SK-N-SH (cell line): ENCODE measurements at regions not wholly inside any gene's neighbourhood (a gene's known extent, or its start where the extent isn't known, plus 50 kb on each side); places are given as distances from the start of the nearest gene placed in this dataset.

Experiments used
- CTCF ChIA-PET: fragments of 300-600, 350-600 bp; formaldehyde crosslinking; extraction: SDS; loops from one replicate; lab custom pipeline; 2021; lab: Yijun Ruan, JAX
- POLR2A ChIA-PET: fragments of 350-600 bp; sonication (Branson Sonifier 250); formaldehyde crosslinking; extraction: SDS; loops from one replicate; lab custom pipeline; 2020; ENCODE audit warnings: antibody characterized with exemption, inconsistent platforms; lab: Yijun Ruan, JAX
- DNase-seq: peaks from one replicate; pipeline ENCODE4 v3.0.0; 2012
- H2AFZ ChIP-seq: fragments of 200-600 bp; sonication (generic); 2 replicates; pipeline ENCODE4 v1.8.1; 2016; ENCODE audit warnings: antibody characterized with exemption, mild to moderate bottlenecking, low read depth
- H3F3A ChIP-seq: fragments of 200-600 bp; sonication (generic); replicated peaks from 2 replicates; pipeline ENCODE3; 2016; ENCODE audit warnings: antibody characterized with exemption, mild to moderate bottlenecking; ENCODE audit not compliant: insufficient read depth
- H3K27ac ChIP-seq, 2 experiments: fragments of 200-500 bp in 1 of 2; fragments of 200-600 bp in 1 of 2; sonication (Bioruptor generic) in 1 of 2; sonication (generic), shearing (Covaris generic) in 1 of 2; 2 replicates each; pipeline versions ENCODE4 v1.5.1 to v1.6.1; 2014 to 2016; ENCODE audit warnings: low read depth in 2 of 2, inconsistent platforms in 1 of 2, low read length in 1 of 2, mild to moderate bottlenecking in 1 of 2, mixed read lengths in 1 of 2
- H3K27me3 ChIP-seq: fragments of 200-600 bp; sonication (generic), shearing (Covaris generic); 2 replicates; pipeline ENCODE4 v1.6.1; 2016; ENCODE audit warnings: mixed run types; ENCODE audit not compliant: insufficient read depth
- H3K36me3 ChIP-seq, 2 experiments: fragments of 200-500 bp in 1 of 2; fragments of 200-600 bp in 1 of 2; sonication (Bioruptor generic) in 1 of 2; sonication (generic) in 1 of 2; replicated peaks in 1 of 2; 2 replicates each; pipeline versions ENCODE3 to v1.5.1; 2014 to 2016; ENCODE audit warnings: low read length in 1 of 2, mild to moderate bottlenecking in 1 of 2; ENCODE audit not compliant: insufficient read depth in 2 of 2, control insufficient read depth in 1 of 2
- H3K4me1 ChIP-seq, 2 experiments: fragments of 200-500 bp in 1 of 2; fragments of 200-600 bp in 1 of 2; sonication (Bioruptor generic) in 1 of 2; sonication (generic), shearing (Covaris generic) in 1 of 2; 2 replicates each; pipeline versions ENCODE4 v1.5.1 to v1.6.1; 2014 to 2016; ENCODE audit warnings: low read depth in 1 of 2, low read length in 1 of 2, mixed run types in 1 of 2; ENCODE audit not compliant: insufficient read depth in 2 of 2, control insufficient read depth in 1 of 2
- H3K4me2 ChIP-seq: fragments of 200-600 bp; sonication (generic), shearing (Covaris generic); 2 replicates; pipeline ENCODE4 v1.6.1; 2017; ENCODE audit warnings: mixed run types
- H3K4me3 ChIP-seq, 2 experiments: fragments of 200-500 bp in 1 of 2; fragments of 200-600 bp in 1 of 2; sonication (Bioruptor generic) in 1 of 2; sonication (generic), shearing (Covaris generic) in 1 of 2; 2 replicates each; pipeline versions ENCODE4 v1.5.1 to v1.8.1; 2014 to 2016; ENCODE audit warnings: low read depth in 2 of 2, inconsistent platforms in 1 of 2, low read length in 1 of 2, mild to moderate bottlenecking in 1 of 2, mixed read lengths in 1 of 2, moderate library complexity in 1 of 2
- H3K79me2 ChIP-seq: fragments of 200-600 bp; sonication (generic); 2 replicates; pipeline ENCODE4 v1.8.1; 2017; ENCODE audit warnings: mild to moderate bottlenecking; ENCODE audit not compliant: insufficient read depth
- H3K9ac ChIP-seq: fragments of 200-600 bp; sonication (generic); 2 replicates; pipeline ENCODE4 v1.6.1; 2017; ENCODE audit warnings: mixed run types
- H3K9me2 ChIP-seq: fragments of 200-600 bp; sonication (generic); 2 replicates; pipeline ENCODE4 v1.6.1; 2017; ENCODE audit warnings: mixed run types
- H3K9me3 ChIP-seq: fragments of 200-600 bp; sonication (generic); 2 replicates; pipeline ENCODE4 v1.6.1; 2017; ENCODE audit warnings: mixed run types, mild to moderate bottlenecking, moderate library complexity
- H4K20me1 ChIP-seq: fragments of 200-600 bp; sonication (generic); 2 replicates; pipeline ENCODE4 v1.6.1; 2017; ENCODE audit warnings: mild to moderate bottlenecking, mixed run types; ENCODE audit not compliant: insufficient read depth
- CHD2 ChIP-seq: fragments of 150-350 bp; IDR thresholded peaks from 2 replicates; pipeline ENCODE4 v1.6.1; 2018; ENCODE audit warnings: low read length; ENCODE audit not compliant: partially characterized antibody
- EP300 ChIP-seq, 2 experiments: IDR thresholded peaks; 2 replicates each; pipeline versions ENCODE4 v1.4.0 to v1.6.1; 2012; ENCODE audit warnings: borderline replicate concordance in 1 of 2, low read depth in 1 of 2, low read length in 1 of 2
- EZH2phosphoT487 ChIP-seq: fragments of 200-600 bp; sonication (generic); IDR thresholded peaks from 2 replicates; pipeline ENCODE4 v1.6.1; 2017; ENCODE audit warnings: low read depth, mixed run types, mild to moderate bottlenecking, antibody characterized with exemption, moderate library complexity, borderline replicate concordance
- FOSL2 ChIP-seq: IDR thresholded peaks from 2 replicates; pipeline ENCODE4 v1.4.0; 2012; ENCODE audit warnings: low read depth, mild to moderate bottlenecking, moderate library complexity, borderline replicate concordance
- FOXM1 ChIP-seq: IDR thresholded peaks from 2 replicates; pipeline ENCODE4 v1.4.0; 2012; ENCODE audit warnings: low read depth, mild to moderate bottlenecking
- GATA2 ChIP-seq: sonication (generic); formaldehyde crosslinking; IDR thresholded peaks from 2 replicates; pipeline ENCODE4 v1.5.0; 2020; ENCODE audit warnings: mild to moderate bottlenecking, missing genetic modification reagents
- JUND ChIP-seq: IDR thresholded peaks from 2 replicates; pipeline ENCODE4 v1.4.0; 2012
- MAX ChIP-seq: IDR thresholded peaks from 2 replicates; pipeline ENCODE4 v1.4.0; 2012; ENCODE audit warnings: low read depth
- NFIC ChIP-seq: IDR thresholded peaks from 2 replicates; pipeline ENCODE4 v1.4.0; 2012; ENCODE audit warnings: borderline replicate concordance
- NRF1 ChIP-seq: IDR thresholded peaks from 2 replicates; pipeline ENCODE4 v1.6.1; 2012; ENCODE audit warnings: low read depth, mild to moderate bottlenecking, low read length
- POLR2AphosphoS5 ChIP-seq: IDR thresholded peaks from 2 replicates; pipeline ENCODE4 v1.6.1; 2012; ENCODE audit warnings: low read depth, low read length
- RAD21 ChIP-seq: IDR thresholded peaks from 2 replicates; pipeline ENCODE4 v1.6.1; 2012; ENCODE audit warnings: mild to moderate bottlenecking, low read length
- RCOR1 ChIP-seq: fragments of 150-350 bp; IDR thresholded peaks from 2 replicates; pipeline ENCODE4 v1.6.1; 2017; ENCODE audit warnings: antibody characterized with exemption, low read length
- RFX5 ChIP-seq: IDR thresholded peaks from 2 replicates; pipeline ENCODE4 v1.6.1; 2012; ENCODE audit warnings: mild to moderate bottlenecking, improper control_type of control experiment, low read length
- RXRA ChIP-seq: IDR thresholded peaks from 2 replicates; pipeline ENCODE4 v1.4.0; 2012; ENCODE audit warnings: low read depth, mild to moderate bottlenecking, borderline replicate concordance
- SIN3A ChIP-seq: IDR thresholded peaks from 2 replicates; pipeline ENCODE4 v1.6.1; 2012; ENCODE audit warnings: low read depth, mild to moderate bottlenecking, low read length, moderate library complexity, borderline replicate concordance
- SMC3 ChIP-seq: IDR thresholded peaks from 2 replicates; pipeline ENCODE4 v1.6.1; 2012; ENCODE audit warnings: low read depth, low read length, improper control_type of control experiment
- TAF1 ChIP-seq: IDR thresholded peaks from 2 replicates; pipeline ENCODE4 v1.6.1; 2012; ENCODE audit warnings: low read depth, mild to moderate bottlenecking, low read length, moderate library complexity, borderline replicate concordance
- USF1 ChIP-seq: IDR thresholded peaks from 2 replicates; pipeline ENCODE4 v1.4.0; 2012; ENCODE audit warnings: low read depth, borderline replicate concordance
- ZBTB33 ChIP-seq: IDR thresholded peaks from 2 replicates; pipeline ENCODE4 v1.4.0; 2012; ENCODE audit warnings: low read depth, borderline replicate concordance
- TF ChIP-seq, protein P1 (sequence below): IDR thresholded peaks from 2 replicates; pipeline ENCODE4 v1.6.1; 2012; ENCODE audit warnings: mild to moderate bottlenecking, low read depth, low read length, moderate library complexity
- TF ChIP-seq, protein P2 (sequence below): fragments of 200-600 bp; sonication (generic); IDR thresholded peaks from 2 replicates; pipeline ENCODE4 v1.6.1; 2017; ENCODE audit warnings: antibody characterized with exemption, mild to moderate bottlenecking, moderate library complexity

GRCh38 chr7:88694207-88694606, 65.3 kb upstream of the ZNF804B start:
- Histone ChIP-seq H3K4me1 (no peaks in the 10 kb centered on the region), H3K9me3 (no peaks in the 10 kb centered on the region), H3K27me3 (no peaks in the 10 kb centered on the region), H3K36me3 (no peaks in the 10 kb centered on the region), H2AFZ (no peak overlapping the region), H4K20me1 (no peaks in the 10 kb centered on the region), H3K9me2 (peaks cover 4% of the 10 kb centered on the region), H3K4me3 (no peak overlapping the region), H3K9ac (no peak overlapping the region), H3F3A (no peaks in the 10 kb centered on the region), H3K4me2 (no peak overlapping the region), H3K27ac (no peak overlapping the region), H3K79me2 (no peaks in the 10 kb centered on the region)
- ChIA-PET POLR2A (no interaction called here), CTCF (no interaction called here)
- DNase-seq: no peak
- no peak for TF ChIP-seq EP300 (IDR thresholded peaks at IDR 0.05; ENCODE audit: borderline replicate concordance in 1 of 2, low read depth in 1 of 2, low read length in 1 of 2)
- no peak for TF ChIP-seq TAF1
- TF ChIP-seq POLR2AphosphoS5: no peak
- TF ChIP-seq GATA2 (CRISPR knock-in tag): no peak
- TF ChIP-seq EZH2phosphoT487: no peak
- no peak for TF ChIP-seq SMC3
- no peak for TF ChIP-seq FOXM1
- no peak for TF ChIP-seq ZBTB33
- TF ChIP-seq RCOR1: no peak
- TF ChIP-seq RXRA: no peak
- TF ChIP-seq RFX5: no peak
- no peak for TF ChIP-seq JUND
- no peak for TF ChIP-seq NFIC
- no peak for TF ChIP-seq NRF1
- TF ChIP-seq, protein P1, sequence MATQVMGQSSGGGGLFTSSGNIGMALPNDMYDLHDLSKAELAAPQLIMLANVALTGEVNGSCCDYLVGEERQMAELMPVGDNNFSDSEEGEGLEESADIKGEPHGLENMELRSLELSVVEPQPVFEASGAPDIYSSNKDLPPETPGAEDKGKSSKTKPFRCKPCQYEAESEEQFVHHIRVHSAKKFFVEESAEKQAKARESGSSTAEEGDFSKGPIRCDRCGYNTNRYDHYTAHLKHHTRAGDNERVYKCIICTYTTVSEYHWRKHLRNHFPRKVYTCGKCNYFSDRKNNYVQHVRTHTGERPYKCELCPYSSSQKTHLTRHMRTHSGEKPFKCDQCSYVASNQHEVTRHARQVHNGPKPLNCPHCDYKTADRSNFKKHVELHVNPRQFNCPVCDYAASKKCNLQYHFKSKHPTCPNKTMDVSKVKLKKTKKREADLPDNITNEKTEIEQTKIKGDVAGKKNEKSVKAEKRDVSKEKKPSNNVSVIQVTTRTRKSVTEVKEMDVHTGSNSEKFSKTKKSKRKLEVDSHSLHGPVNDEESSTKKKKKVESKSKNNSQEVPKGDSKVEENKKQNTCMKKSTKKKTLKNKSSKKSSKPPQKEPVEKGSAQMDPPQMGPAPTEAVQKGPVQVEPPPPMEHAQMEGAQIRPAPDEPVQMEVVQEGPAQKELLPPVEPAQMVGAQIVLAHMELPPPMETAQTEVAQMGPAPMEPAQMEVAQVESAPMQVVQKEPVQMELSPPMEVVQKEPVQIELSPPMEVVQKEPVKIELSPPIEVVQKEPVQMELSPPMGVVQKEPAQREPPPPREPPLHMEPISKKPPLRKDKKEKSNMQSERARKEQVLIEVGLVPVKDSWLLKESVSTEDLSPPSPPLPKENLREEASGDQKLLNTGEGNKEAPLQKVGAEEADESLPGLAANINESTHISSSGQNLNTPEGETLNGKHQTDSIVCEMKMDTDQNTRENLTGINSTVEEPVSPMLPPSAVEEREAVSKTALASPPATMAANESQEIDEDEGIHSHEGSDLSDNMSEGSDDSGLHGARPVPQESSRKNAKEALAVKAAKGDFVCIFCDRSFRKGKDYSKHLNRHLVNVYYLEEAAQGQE: no peak

DNA sequence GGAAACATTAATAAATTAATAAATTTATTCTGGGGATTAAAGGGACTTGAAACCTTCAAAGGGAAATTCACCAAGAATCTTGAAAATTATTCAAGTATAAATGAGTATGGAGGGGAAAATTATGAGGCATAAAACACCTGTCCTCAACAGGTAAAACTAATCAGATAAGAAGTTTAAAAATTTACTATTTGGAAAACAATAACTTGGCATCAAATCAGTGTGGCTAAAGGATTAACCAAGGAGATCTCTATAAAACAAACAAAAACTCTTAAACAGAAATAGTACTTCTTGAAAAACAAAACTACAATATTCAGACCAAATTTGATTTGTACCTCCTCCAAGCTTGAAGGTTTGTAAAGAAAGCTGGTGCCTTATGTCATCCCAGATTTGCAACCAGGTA, 66.4 kb upstream of the ZNF804B start:
- Histone ChIP-seq H4K20me1 (no peaks in the 10 kb centered on the region), H3F3A (no peaks in the 10 kb centered on the region), H2AFZ (no peak overlapping the region), H3K36me3 (no peaks in the 10 kb centered on the region), H3K4me2 (no peak overlapping the region), H3K79me2 (no peaks in the 10 kb centered on the region), H3K27me3 (no peaks in the 10 kb centered on the region), H3K9ac (no peak overlapping the region), H3K4me1 (no peaks in the 10 kb centered on the region), H3K9me3 (no peaks in the 10 kb centered on the region), H3K27ac (no peak overlapping the region), H3K4me3 (no peak overlapping the region), H3K9me2 (peaks cover 5% of the 10 kb centered on the region)
- CTCF ChIA-PET: no interaction called here
- POLR2A ChIA-PET: no interaction called here
- no peak for DNase-seq
- TF ChIP-seq, protein P2, sequence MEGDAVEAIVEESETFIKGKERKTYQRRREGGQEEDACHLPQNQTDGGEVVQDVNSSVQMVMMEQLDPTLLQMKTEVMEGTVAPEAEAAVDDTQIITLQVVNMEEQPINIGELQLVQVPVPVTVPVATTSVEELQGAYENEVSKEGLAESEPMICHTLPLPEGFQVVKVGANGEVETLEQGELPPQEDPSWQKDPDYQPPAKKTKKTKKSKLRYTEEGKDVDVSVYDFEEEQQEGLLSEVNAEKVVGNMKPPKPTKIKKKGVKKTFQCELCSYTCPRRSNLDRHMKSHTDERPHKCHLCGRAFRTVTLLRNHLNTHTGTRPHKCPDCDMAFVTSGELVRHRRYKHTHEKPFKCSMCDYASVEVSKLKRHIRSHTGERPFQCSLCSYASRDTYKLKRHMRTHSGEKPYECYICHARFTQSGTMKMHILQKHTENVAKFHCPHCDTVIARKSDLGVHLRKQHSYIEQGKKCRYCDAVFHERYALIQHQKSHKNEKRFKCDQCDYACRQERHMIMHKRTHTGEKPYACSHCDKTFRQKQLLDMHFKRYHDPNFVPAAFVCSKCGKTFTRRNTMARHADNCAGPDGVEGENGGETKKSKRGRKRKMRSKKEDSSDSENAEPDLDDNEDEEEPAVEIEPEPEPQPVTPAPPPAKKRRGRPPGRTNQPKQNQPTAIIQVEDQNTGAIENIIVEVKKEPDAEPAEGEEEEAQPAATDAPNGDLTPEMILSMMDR: no peak
- TF ChIP-seq POLR2AphosphoS5 (no peak), SIN3A (no peak), SMC3 (no peak), MAX (no peak), EP300 (IDR thresholded peaks at IDR 0.05; ENCODE audit: borderline replicate concordance in 1 of 2, low read depth in 1 of 2, low read length in 1 of 2) (no peak), RXRA (no peak), USF1 (no peak), CHD2 (no peak), RAD21 (no peak), FOSL2 (no peak)
